ENCODE measurements at regions not wholly inside any gene's neighbourhood (a gene's known extent, or its start where the extent isn't known, plus 50 kb on each side); places are given as distances from the start of the nearest gene placed in this dataset.
"Not testable (repeated sequence)": the region's sequence is repeated elsewhere in the genome, so short reads cannot be mapped to it uniquely, and the experiment has no call there.

GRCh38 chr3:99586701-99587100, 51.7 kb upstream of the COL8A1 start:
- no peak for DNase-seq

- no peak for DNase-seq
These were observed 58.4 kb upstream of the COL8A1 start for GRCh38 chr3:99579965-99580364.

- DNase-seq = no peak
These were observed 59.1 kb upstream of the COL8A1 start for GRCh38 chr3:99579246-99579645.

GRCh38 chr3:99578339-99578970, 59.9 kb upstream of the COL8A1 start:
- no peak for DNase-seq

GRCh38 chr3:99576904-99577559, 61.4 kb upstream of the COL8A1 start:
- no peak for DNase-seq

GRCh38 chr3:99575683-99576082, 62.7 kb upstream of the COL8A1 start:
- DNase-seq = no peak

GRCh38 chr3:99570061-99570460, 68.3 kb upstream of the COL8A1 start:
- DNase-seq = no peak

- DNase-seq = no peak
These were observed 69.6 kb upstream of the COL8A1 start for GRCh38 chr3:99568663-99569335.

GRCh38 chr3:99565331-99565730, 73.1 kb upstream of the COL8A1 start:
- DNase-seq = no peak

- DNase-seq = no peak
These were observed 75.3 kb upstream of the COL8A1 start for GRCh38 chr3:99562990-99563607.

GRCh38 chr3:99562138-99562537, 76.3 kb upstream of the COL8A1 start:
- DNase-seq = no peak

- no peak for DNase-seq
These were observed 77.3 kb upstream of the COL8A1 start for GRCh38 chr3:99561056-99561455.

- DNase-seq = no peak
These were observed 79.2 kb upstream of the COL8A1 start for GRCh38 chr3:99559196-99559595.

- DNase-seq = not testable (repeated sequence)
These were observed 82.5 kb upstream of the COL8A1 start for GRCh38 chr3:99555885-99556284.

GRCh38 chr3:99551520-99551919, 86.9 kb upstream of the COL8A1 start:
- DNase-seq = no peak

- no peak for DNase-seq
These were observed 88.3 kb upstream of the COL8A1 start for GRCh38 chr3:99549957-99550603.

GRCh38 chr3:99549220-99549619, 89.2 kb upstream of the COL8A1 start:
- DNase-seq = no peak

GRCh38 chr3:99548674-99549073, 89.7 kb upstream of the COL8A1 start:
- no peak for DNase-seq

GRCh38 chr3:99545941-99546580, 92.3 kb upstream of the COL8A1 start:
- no peak for DNase-seq

- DNase-seq = no peak
These were observed 93.6 kb upstream of the COL8A1 start for GRCh38 chr3:99544786-99545281.

GRCh38 chr3:99543796-99544195, 94.6 kb upstream of the COL8A1 start:
- DNase-seq = no peak
